Osteocyte (in vitro differentiated cells): ENCODE measurements at regions not wholly inside any gene's neighbourhood (a gene's known extent, or its start where the extent isn't known, plus 50 kb on each side); places are given as distances from the start of the nearest gene placed in this dataset.

Experiments
- DNase-seq: peaks from one replicate; pipeline ENCODE4 v3.0.0; 2021; ENCODE audit warnings: mixed read lengths; ENCODE audit not compliant: unreplicated experiment; ENCODE audit errors: extremely low spot score
- H3K27ac Mint-ChIP-seq: one replicate; pipeline ENCODE4 v1.8.0; 2021; ENCODE audit warnings: mild to moderate bottlenecking, mixed read lengths; ENCODE audit not compliant: unreplicated experiment
- H3K27me3 Mint-ChIP-seq: one replicate; pipeline ENCODE4 v1.8.0; 2021; ENCODE audit warnings: mixed read lengths; ENCODE audit not compliant: unreplicated experiment
- H3K36me3 Mint-ChIP-seq: one replicate; pipeline ENCODE4 v1.8.0; 2021; ENCODE audit warnings: mixed read lengths; ENCODE audit not compliant: unreplicated experiment
- H3K4me1 Mint-ChIP-seq: one replicate; pipeline ENCODE4 v1.8.0; 2021; ENCODE audit warnings: mixed read lengths; ENCODE audit not compliant: unreplicated experiment
- H3K4me3 Mint-ChIP-seq: one replicate; pipeline ENCODE4 v1.8.0; 2021; ENCODE audit warnings: mild to moderate bottlenecking, moderate library complexity, mixed read lengths; ENCODE audit not compliant: unreplicated experiment
- H3K9me3 Mint-ChIP-seq: one replicate; pipeline ENCODE4 v1.8.0; 2021; ENCODE audit warnings: mixed read lengths; ENCODE audit not compliant: unreplicated experiment
- TF ChIP-seq, protein P1 (sequence below): fragments of 200-600 bp; sonication (generic); IDR thresholded peaks from 2 replicates; pipeline ENCODE4 v1.5.0; 2021; ENCODE audit warnings: antibody characterized with exemption, mild to moderate bottlenecking, moderate library complexity

DNA sequence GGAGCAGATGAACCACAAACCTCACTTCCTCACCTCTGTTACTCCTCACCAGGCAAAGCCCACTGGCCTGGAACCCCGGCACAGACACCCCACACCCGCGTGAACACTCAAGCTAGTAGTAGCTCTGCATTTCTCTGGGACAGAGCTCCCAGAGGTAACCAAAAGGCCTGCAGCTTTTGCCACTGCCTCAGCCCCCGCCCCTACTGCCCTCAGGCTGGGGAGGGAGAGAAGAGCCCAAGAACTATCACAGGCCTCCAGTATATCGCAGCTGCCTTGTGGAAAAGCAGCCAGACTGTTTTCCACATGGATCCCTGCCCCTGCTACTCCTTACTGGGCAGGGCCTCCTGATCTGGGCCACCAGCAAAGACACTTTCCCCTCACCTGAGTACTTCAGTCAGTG, 728.7 kb upstream of the ACTRT1 start:
- Mint-ChIP-seq H3K9me3 (peaks cover 42% of the 10 kb centered on the region), H3K4me3 (no peak overlapping the region), H3K4me1 (no peaks in the 10 kb centered on the region), H3K36me3 (no peaks in the 10 kb centered on the region), H3K27ac (no peak overlapping the region), H3K27me3 (no peaks in the 10 kb centered on the region)
- TF ChIP-seq, protein P1, sequence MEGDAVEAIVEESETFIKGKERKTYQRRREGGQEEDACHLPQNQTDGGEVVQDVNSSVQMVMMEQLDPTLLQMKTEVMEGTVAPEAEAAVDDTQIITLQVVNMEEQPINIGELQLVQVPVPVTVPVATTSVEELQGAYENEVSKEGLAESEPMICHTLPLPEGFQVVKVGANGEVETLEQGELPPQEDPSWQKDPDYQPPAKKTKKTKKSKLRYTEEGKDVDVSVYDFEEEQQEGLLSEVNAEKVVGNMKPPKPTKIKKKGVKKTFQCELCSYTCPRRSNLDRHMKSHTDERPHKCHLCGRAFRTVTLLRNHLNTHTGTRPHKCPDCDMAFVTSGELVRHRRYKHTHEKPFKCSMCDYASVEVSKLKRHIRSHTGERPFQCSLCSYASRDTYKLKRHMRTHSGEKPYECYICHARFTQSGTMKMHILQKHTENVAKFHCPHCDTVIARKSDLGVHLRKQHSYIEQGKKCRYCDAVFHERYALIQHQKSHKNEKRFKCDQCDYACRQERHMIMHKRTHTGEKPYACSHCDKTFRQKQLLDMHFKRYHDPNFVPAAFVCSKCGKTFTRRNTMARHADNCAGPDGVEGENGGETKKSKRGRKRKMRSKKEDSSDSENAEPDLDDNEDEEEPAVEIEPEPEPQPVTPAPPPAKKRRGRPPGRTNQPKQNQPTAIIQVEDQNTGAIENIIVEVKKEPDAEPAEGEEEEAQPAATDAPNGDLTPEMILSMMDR = no peak
- no peak for DNase-seq

DNA sequence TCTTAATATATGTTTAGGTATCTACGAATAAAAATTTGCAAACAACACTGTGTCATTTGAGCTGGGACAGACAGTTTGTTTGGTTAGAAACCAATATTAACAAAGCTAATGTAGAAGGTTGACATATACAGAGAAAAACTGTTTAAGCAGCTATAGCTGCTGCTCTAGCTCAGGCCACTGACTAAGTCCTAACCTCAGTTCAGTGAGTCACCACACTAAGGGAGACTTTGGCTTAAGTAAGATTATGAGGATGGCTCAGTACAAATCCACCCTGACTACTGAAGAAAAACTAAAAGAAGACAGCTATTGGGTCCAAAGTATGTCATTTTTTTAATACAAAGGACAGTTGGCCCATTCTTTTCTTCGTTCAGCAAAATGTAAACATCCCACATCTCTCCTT, 717.3 kb upstream of the ACTRT1 start:
- TF ChIP-seq, protein P1 = no peak
- no peak overlapping the region for H3K4me3 Mint-ChIP-seq

DNA sequence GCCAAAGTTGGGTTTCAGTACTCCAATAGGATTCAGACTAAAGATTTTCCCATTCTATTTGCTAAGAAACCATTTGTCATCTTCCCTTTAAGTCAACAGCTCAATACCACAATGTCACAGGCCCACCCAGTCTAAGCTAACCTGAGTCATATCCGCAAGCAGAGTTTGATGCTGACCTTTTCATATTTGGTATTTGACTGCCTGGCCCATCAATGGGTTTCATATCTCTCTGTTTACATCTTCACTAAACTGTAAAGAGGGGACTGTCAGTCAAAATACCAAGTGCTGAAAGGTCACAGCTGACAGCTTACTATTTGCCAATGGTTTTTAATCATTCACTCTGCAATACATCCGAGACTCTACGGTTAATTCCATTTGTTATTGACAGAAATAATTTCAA, 707.5 kb upstream of the ACTRT1 start:
- TF ChIP-seq, protein P1 = no peak
- Mint-ChIP-seq H3K27me3 (no peaks in the 10 kb centered on the region), H3K36me3 (no peaks in the 10 kb centered on the region), H3K27ac (no peak overlapping the region), H3K9me3 (peaks cover 16% of the 10 kb centered on the region), H3K4me3 (no peak overlapping the region), H3K4me1 (no peaks in the 10 kb centered on the region)
- no peak for DNase-seq

More for the DNA sequence above, 717.3 kb upstream of the ACTRT1 start:
- Mint-ChIP-seq H3K36me3 (no peaks in the 10 kb centered on the region), H3K9me3 (peaks cover 40% of the 10 kb centered on the region), H3K4me1 (no peaks in the 10 kb centered on the region), H3K27ac (no peak overlapping the region), H3K27me3 (no peaks in the 10 kb centered on the region)
- no peak for DNase-seq

DNA sequence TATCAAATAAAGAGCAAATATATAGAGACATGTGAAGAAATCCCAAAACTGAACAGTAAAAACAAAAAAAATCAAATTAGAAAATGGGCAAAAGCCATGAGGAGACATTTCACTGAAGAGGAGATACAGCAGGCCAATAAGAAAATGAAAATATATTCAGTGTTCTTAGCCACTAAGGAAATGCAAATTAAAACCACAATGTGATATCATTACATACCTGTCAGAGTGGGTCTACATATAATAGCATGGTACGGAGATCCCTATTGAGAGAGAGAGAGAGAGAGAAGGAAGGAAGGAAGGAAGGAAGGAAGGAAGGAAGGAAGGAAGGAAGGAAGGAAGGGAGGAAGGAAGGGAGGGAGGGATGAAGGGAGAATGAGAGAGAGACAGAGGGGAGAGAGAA, 707.0 kb upstream of the ACTRT1 start:
- Mint-ChIP-seq H3K27me3 (no peaks in the 10 kb centered on the region), H3K4me3 (no peak overlapping the region), H3K36me3 (no peaks in the 10 kb centered on the region), H3K4me1 (no peaks in the 10 kb centered on the region), H3K9me3 (peaks cover 11% of the 10 kb centered on the region), H3K27ac (no peak overlapping the region)
- DNase-seq = no peak
- TF ChIP-seq, protein P1 = no peak

DNA sequence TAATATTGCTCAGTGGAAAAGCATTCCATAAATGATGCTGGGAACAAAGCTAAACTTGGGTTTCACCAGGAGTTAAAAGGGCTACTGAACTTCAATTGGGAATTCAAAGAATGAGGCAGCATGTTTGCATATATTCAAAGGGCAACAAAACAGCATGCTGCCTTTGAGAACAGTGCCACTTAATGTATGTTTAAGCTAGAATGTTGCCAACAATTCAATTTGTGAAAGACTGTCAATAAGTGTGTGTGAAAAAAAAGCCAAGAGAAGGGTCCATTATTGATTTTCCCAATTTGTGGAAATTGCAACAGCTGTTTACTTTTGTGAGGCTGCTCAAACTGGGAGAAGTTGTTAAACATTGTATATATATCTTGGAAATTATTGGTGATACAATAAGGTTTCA, 701.9 kb upstream of the ACTRT1 start:
- peaks cover 7% of the 10 kb centered on the region for H3K9me3 Mint-ChIP-seq
- no peaks in the 10 kb centered on the region for H3K36me3 Mint-ChIP-seq
- no peaks in the 10 kb centered on the region for H3K27me3 Mint-ChIP-seq
- DNase-seq = no peak
- H3K4me3 Mint-ChIP-seq = no peak overlapping the region
- no peak overlapping the region for H3K27ac Mint-ChIP-seq
- TF ChIP-seq, protein P1 = no peak
- no peaks in the 10 kb centered on the region for H3K4me1 Mint-ChIP-seq
